GM21737 (cell line): ENCODE measurements at regions not wholly inside any gene's neighbourhood (a gene's known extent, or its start where the extent isn't known, plus 50 kb on each side); places are given as distances from the start of the nearest gene placed in this dataset.
"Not testable (repeated sequence)": the region's sequence is repeated elsewhere in the genome, so short reads cannot be mapped to it uniquely, and the experiment has no call there.

ENCODE experiments used
- ATAC-seq: cut with Tn5 transposase; IDR thresholded peaks from one replicate; pipeline ENCODE4 v1.9.1; 2021; ENCODE audit warnings: mild to moderate bottlenecking, moderate library complexity; ENCODE audit not compliant: unreplicated experiment

DNA sequence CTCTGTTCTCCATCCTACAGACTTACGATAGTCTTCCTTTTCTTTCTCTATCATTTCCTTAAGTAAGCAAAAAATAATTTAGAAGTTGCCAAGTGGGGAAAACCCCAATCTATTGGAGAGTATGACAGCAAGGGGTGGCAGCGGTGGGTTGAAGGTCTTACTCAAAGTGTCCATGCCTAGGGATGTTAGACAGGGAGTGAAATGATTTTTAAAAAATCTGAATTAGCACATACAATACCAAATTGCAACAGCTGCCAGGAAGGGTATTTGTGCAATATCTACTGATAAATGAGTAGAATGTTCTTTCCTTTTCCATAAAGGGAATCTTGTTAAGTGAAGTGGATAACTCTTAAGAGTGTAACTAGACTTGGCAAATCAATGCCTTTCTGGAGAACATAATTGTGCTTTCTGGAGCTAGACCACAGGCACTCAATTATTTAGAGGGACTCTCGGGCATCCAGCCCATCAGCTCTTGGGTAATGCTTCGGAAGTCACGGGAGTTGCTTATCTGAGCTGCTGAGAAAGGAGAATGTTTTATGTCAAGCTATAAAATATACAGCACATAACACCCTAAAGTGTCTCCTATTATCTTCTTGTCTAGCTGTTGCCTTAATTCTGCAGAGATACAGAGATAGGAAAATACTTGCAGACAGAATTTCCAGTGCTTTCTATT is 151.5 kb downstream of the KCNJ2 start:
- ATAC-seq: no peak

DNA sequence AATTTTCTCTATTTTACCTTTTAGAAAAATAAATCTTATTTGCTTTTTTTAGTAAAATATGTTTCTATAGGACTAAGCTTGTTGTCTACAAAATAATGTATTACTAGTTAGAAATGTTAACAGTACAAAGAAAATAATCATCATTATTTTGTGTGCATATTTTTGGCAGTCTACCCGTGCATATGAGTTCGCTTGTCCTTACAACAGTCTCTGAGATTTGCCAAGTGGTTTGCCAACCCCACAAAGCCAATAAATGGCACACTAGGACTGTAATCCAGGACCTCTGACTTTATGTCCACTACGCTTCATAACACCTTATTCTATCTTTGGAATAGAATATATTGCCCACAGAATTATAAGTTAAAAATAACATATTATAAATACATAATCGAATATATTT is 152.0 kb downstream of the KCNJ2 start:
- no peak for ATAC-seq

DNA sequence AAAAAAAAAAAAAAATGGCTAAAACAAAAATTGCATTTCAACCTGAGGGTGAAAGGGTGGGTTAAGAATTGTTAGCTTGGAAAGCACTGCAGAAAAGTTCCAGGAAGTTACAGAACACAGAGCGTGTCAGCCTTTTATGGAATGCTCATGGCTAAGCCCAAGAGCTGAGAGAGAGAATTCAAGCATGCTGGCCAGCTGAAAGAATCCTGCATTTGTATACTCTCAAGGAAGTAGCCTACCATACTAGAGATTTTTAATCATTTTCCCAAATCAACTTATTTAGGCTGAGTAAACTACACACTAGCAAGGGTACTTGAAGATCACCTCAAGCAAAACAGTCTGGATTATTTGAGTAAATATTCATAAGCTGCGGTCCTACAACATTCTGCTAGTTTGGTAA is 153.9 kb downstream of the KCNJ2 start:
- ATAC-seq: no peak

DNA sequence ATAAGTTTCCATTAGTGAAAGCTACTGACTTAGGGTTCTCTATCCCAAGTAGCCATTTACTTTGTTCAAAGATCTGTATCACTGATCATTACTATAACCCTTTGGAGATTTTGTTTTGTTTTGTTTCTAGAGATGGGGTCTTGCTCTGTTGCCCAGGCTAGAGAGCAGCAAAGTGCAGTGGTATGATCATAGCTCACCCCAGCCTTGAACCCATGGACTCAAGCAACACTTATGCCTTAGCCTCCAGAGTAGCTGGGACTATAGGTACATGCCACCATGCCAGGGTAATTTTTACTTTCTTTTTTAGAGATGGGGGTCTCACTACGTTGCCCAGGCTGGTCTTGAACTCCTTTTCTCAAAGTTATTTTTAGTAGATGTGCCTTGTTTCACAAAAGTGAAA is 154.7 kb downstream of the KCNJ2 start:
- ATAC-seq: no peak

DNA sequence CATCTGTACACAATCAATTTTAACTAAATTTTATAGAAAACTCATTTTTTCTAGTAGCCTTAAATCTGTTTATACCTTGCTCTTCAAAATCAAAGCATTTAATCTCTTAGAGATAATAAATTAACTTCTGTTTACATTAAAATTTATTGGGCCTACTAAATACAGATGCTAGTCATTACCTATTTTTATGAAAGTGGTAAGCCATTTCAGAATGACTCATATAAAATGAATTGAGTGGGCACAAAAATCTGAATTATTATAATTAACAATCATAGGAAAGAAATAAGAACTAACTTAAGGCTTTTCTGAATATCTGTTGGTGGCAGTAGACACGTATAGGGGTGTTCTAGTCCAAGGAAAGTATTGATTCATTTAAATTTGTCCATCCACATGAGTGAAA is 157.9 kb downstream of the KCNJ2 start:
- no peak for ATAC-seq

DNA sequence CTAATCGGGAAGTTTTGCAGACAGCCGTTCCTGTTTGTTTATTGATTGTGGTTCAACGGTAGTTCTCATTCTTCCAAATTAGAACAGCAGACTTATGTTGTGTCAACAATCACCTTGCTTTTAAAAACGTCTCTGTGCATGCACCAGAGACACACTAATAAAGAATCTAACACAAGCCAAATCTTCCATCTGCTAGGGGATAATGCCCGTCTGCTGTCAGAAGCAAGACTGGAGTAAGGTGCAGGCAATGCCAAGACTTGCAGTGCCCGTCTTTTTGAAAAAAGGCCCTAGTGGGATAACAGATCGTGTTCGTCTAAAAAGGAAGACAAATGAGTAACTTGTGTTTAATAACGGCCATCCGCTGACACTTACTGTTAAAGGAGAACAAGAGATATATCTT is 158.4 kb downstream of the KCNJ2 start:
- no peak for ATAC-seq

DNA sequence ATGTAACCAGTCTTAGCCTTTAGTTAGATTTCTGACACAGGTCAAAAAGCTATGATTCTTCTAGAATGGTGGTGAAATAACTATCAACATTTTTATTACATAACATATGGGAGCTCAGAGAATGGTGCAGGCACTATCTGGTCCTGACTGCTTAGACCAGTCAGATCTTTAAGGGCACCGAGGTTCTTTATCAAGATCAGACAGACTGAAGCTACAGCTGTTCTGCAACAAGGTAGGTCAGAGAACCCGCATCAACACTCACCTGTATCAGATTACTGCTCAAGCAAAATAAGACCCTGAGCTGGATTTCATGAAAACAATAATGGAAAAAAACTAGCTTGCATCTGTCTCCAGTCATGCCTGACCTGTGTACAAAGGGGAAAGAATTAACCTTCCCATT is 160.4 kb downstream of the KCNJ2 start:
- no peak for ATAC-seq

DNA sequence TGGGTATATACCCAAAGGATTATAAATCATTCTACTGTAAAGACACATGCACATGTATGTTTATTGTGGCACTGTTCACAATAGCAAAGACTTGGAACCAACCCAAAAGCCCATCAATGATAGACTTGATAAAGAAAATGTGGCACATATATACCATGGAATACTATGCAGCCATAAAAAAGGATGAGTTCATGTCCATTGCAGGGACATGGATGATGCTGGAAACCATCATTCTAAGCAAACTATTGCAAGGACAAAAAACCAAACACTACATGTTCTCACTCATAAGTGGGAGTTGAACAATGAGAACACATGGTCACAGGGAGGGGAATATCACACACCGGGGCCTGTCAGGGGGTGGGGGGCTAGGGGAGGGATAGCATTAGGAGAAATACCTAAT is 161.7 kb downstream of the KCNJ2 start:
- not testable (repeated sequence) for ATAC-seq

DNA sequence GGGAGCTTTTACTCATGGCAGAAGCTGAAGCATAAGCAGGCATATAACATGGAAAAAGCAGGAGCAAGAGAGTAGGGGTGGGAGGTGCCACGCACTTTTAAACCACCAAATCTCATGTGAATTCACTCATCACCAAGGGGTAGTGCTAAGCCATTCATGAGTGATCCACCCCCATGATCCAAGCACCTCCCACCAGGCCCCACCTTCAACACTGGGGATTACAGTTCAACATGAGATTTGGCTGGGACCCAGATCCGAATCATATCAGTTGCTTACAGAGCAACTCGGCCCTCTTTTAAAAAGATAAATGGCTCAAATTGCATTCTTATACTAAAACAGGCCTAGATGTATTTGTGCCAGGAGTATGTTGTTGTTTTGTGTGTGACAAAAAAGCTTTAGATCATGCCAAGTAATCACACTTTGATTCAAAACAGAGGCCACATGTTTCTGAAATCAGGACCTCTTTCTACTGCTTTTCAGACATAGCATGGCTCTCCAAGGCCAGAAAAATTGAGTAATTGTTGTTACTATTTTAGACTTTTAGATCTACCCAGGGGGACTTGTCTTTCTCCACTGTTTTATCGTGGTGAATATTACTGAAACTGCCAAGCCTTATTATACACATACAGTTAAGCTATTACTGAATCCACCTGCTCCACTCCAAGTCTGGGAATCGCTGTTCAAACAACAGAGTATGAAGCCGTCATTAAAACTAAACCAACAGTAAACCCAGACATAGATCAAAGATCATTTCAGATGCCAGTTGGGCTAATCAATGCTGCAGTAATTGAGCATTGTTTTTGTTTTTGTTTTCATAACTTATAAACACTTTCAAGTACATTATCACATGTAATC is 163.3 kb downstream of the KCNJ2 start:
- no peak for ATAC-seq

DNA sequence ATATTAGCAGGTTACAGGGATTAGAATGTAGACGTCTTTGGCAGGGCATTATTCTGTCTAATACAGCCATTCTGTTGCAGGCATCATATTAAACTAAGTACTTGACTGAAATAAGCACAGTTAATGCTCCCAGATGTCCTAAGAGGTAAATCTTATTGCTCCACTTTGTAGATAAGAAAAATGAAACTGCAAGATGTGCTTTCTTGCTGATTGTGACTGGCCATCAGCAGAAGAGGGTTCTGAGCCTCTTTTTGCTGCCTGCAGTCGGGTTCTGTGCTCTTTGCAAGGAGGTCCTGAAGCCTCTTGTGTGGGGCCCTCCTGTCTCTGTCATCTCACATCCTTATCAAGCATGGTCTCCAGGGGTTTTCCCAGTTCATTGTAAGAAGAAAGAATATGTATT is 167.1 kb downstream of the KCNJ2 start:
- ATAC-seq: no peak

DNA sequence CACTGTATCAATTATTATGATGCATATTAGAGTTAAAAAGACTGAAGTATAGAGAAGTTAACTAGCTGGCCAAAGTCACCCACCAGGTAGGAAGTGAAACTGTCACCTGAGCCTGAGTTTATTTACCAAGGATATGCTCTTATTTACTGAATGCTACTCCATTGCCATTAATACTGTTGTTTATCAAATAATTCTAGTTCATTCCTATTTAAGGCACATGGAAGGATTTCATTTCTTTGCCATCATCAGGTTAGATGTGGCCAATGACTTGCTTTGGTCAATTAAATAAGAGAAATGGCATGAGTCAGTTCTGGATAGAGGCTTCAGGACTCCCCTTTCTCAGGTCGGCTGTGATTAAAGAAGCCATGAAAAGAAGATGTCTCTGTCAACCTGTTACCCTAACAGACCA is 169.6 kb downstream of the KCNJ2 start:
- ATAC-seq: no peak

DNA sequence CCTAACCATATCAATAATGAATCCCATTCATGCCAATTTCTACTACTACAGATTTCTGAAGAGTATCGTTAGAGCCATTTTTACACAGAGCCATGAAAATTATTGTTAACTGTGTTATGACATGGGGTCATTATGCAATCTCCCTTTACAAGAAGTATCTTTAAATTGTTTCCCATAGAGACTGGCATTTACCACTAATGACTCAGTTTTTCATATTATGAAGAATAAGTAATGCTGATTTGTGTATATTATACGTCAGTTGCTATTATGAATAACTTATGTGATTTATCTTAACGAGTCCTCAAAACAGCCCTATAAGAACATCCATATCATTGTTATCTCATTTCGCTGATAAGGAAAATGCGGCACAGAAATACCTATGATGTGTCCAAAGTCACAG is 173.8 kb downstream of the KCNJ2 start:
- ATAC-seq: no peak

DNA sequence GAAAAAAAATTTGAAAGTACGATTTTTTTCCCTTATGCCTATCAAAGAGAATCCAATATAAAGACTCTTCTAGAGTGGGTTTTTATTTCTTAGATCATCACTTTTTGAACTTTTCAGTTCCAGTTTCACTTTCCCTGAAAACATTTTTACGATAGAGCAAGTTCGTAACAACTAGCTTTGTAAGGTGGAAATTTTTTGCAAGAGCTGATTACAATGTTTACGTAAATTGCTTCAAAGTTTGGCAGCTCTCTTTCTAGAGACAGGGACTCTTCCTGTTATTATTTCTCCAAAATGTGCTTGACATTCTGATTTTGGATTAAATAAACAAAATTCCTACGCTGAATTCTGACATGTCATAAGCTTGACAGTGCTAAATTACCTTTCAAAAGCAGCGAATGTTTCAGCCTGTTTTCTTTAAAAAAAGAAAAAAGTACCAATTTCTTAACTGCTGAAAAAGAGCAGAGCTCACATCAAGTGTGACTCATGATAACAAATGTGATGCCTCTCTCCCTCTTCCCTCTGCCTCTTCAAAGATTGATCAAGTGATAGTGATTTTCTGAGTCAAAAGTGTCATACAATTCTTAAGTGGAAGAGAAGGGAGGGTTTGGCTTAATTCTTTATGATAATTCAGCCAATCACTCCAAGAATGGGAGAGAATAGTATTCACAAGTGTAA is 175.2 kb downstream of the KCNJ2 start:
- no peak for ATAC-seq

DNA sequence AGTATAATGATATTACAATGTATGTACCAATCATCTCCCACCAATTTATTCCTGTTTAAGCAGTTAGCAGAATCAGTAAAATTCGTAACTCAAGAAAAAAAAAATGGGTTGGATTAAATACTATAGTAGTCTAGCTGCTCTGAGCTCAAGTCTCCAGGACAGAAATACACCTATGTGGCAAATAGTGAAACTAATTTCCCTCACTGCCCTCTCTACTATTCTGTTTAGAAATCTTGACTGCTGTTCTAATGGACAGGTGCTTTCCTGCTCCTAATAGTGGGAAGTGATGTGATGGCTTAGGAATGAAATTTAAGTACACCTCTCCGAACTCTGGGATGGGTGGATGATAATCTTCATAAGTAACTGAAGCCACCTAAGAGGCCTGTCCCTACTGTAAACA is 175.7 kb downstream of the KCNJ2 start:
- ATAC-seq: no peak

DNA sequence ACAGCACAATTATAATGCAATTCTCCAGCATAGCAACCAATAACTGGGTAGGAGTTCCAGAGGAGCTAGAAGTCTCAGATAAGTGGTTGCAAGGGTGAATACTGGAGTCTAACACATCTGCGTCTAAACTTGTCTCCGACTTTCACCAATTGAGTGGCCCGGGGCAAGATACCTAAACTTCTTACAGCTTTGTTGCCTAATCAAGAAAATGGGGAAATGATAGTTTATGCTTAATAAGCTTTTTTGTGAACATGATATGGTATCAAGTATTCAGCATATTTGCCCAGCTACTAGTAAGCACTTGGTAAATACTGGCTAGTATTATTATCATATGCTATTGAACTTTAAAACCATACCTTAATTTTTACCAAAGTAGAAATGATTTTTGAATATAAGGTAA is 183.5 kb downstream of the KCNJ2 start:
- ATAC-seq: no peak

DNA sequence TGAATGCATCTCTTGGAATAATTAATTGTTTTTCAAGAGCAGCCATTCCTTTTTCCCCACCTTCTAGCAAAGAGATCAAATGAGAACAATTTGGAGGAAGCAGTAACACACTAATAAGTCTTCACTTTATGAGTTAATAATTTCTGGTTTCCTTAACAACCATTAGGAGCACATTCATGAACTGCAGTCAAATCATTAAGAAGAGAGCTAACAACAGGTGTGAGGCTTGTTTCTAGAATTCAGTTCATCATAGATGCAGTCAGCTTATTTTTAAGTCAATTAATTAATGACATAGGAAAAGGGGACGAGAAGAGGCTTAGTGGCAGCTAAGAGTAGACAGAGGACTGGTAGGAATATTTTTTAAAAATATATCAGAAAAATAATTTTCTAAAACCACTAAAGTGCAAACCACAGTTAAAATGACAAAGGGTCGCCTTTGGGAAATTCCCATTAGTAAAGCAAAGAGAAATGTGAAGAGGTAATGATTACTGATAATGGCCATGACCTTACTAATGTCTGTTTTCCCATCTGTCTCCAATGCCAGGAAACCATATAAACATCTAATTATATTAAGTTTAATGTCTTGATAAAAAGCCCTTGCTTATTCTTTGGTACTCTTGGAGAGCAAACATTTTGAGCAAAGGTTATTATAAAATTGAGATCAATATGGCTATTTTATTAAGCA is 184.2 kb downstream of the KCNJ2 start:
- ATAC-seq: no peak

DNA sequence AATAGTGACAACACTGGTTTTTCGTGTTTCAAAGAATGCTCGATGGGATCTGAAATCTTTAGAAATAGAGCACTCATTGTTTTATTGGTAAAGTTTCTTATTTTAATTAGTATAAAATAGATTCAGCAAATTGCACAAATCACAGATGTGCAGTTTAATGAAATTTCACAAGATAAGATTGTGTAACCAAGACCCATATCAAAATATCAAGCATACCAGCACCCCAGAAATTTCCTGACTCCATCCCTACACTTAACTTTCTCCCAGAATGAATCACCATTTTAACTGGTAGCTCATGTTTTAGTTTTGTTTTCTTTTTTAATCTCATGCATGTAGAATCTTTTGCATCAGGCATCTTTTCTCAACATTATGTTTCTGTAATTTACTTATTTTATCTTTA is 185.9 kb downstream of the KCNJ2 start:
- no peak for ATAC-seq

DNA sequence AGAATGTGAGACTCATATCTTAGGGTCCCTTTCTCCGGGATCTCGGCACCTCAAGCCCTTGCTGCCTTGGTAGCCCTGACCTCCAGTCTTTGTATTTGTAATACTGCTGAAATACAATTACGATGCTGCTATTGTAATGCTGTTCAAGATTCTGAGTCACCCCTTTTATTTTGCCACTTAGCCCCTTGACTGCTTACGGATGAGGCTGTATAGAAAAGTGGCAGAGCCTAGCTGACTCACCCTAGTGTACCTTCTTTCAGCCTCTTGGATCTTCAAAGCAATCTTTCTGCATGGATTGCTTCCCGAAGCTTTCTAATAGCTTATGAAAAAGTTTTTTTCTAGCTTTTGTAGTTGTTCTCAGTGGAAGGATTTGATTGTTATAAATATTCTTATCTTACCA is 187.9 kb downstream of the KCNJ2 start:
- no peak for ATAC-seq

DNA sequence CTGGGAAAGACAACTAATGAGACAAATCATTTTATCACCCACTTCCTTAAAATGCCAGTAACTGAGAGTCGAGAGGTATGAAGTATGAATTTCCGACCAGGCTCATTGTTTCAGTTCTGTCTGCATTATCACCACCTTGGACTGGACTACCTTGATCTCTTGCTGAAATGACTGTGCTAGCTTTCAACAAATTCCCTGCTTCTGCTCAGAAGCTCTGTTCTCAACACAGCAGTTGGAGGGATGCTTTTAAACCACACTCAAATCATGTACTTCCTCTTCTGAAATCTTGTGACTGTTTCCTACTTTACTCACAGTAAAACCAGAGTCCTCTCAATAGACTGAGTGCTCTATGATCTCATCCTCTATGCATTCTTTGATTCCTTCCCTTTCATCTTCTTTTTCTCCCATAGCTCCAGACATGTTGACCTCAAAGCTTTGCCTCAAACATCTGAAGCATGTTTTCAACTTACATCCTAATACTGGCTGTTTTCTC is 195.8 kb downstream of the KCNJ2 start:
- ATAC-seq: peak; percentile 67

DNA sequence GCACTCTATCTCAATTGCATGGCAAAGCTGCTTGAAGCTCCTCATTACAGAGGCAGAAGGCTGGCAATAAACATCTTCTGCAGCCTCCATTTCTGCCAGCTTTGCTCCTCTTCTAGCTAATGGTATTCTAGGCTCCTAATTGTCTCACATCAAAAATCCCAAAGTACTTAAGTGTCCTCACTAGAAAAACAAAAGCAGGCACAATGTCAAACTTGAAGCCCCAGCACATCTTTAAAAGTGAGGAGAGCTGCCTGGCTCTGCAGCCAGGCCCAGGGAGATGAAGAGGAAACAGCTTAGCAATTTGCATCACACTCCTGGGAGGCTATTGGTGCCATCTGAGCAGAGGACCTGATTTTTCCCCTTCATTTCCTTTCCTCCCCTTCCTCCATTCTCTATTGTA is 197.1 kb downstream of the KCNJ2 start:
- ATAC-seq: no peak

DNA sequence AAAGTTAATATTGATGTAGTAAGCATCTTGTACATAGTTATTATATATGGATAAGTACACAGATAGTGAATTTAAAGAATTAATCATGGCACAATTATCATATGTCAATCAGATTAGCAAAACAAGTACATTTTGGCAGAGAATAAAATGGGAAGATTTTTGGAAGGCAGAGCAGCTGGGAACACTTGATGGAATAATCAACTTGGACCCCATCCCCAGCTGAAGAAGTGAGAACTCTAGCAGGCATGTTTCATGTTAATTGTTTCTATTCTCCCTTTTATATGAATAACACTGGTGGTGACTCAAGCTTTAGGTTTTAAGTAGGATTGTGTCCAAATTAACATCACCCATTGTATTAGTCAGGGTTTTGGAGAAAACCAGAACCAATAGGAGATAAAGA is 198.7 kb downstream of the KCNJ2 start:
- no peak for ATAC-seq
